PC-9 (cell line): ENCODE measurements at regions not wholly inside any gene's neighbourhood (a gene's known extent, or its start where the extent isn't known, plus 50 kb on each side); places are given as distances from the start of the nearest gene placed in this dataset.

Source experiments
- BruUV-seq: library from RNA; stranded (reverse); fragments of 400-500 nt; replicated peaks from 2 replicates; lab custom pipeline; 2021; lab: Mats Ljungman, UMichigan
- CTCF ChIA-PET: fragments of 300-600 bp; sonication (Branson Sonifier 250); formaldehyde crosslinking; loops from one replicate; lab custom pipeline; 2022; ENCODE audit warnings: antibody characterized with exemption; lab: Charles Lee
- POLR2A ChIA-PET: fragments of 300-600 bp; sonication (Branson Sonifier 250); formaldehyde crosslinking; loops from one replicate; lab custom pipeline; 2022; ENCODE audit warnings: antibody characterized with exemption; ENCODE audit not compliant: unreplicated experiment; lab: Charles Lee
- DNase-seq, 2 experiments: peaks; one replicate each; pipeline versions ENCODE4 v3.0.0 to v3.0.0-alpha.2; 2015 to 2022; ENCODE audit warnings: mixed read lengths in 1 of 2
- H2AFZ ChIP-seq: fragments of 200-600 bp; sonication (generic); 2 replicates; pipeline ENCODE4 v1.8.1; 2017; ENCODE audit warnings: antibody characterized with exemption
- H3F3A ChIP-seq: fragments of 200-600 bp; sonication (generic); 2 replicates; pipeline ENCODE4 v1.8.1; 2017; ENCODE audit warnings: antibody characterized with exemption, mild to moderate bottlenecking, low read depth; ENCODE audit not compliant: insufficient read depth
- H3K27ac ChIP-seq: fragments of 200-600 bp; sonication (generic); 2 replicates; pipeline ENCODE4 v1.6.1; 2016; ENCODE audit warnings: mixed run types
- H3K27me3 ChIP-seq: fragments of 200-600 bp; sonication (generic); 2 replicates; pipeline ENCODE4 v1.6.1; 2016; ENCODE audit warnings: low read depth, mixed run types; ENCODE audit not compliant: insufficient read depth
- H3K36me3 ChIP-seq: fragments of 200-600 bp; sonication (generic); 2 replicates; pipeline ENCODE4 v1.6.1; 2016; ENCODE audit warnings: low read depth, mixed run types
- H3K4me1 ChIP-seq: fragments of 200-600 bp; sonication (generic); replicated peaks from 2 replicates; pipeline ENCODE4 v1.6.1; 2016; ENCODE audit warnings: mixed run types; ENCODE audit not compliant: insufficient read depth
- H3K4me2 ChIP-seq: fragments of 200-600 bp; sonication (generic); 2 replicates; pipeline ENCODE4 v1.6.1; 2017; ENCODE audit warnings: mixed run types
- H3K4me3 ChIP-seq: fragments of 200-600 bp; sonication (generic); 2 replicates; pipeline ENCODE4 v1.6.1; 2016; ENCODE audit warnings: mixed run types
- H3K79me2 ChIP-seq: fragments of 200-600 bp; sonication (generic); 2 replicates; pipeline ENCODE4 v1.6.1; 2017; ENCODE audit warnings: low read depth, mixed run types
- H3K9me2 ChIP-seq: fragments of 200-600 bp; sonication (generic); 2 replicates; pipeline ENCODE4 v1.8.1; 2017; ENCODE audit warnings: mild to moderate bottlenecking; ENCODE audit not compliant: insufficient read depth
- H3K9me3 ChIP-seq: fragments of 200-600 bp; sonication (generic); 2 replicates; pipeline ENCODE4 v1.8.1; 2016; ENCODE audit warnings: low read depth; ENCODE audit not compliant: insufficient read depth
- H4K20me1 ChIP-seq: fragments of 200-600 bp; sonication (generic); 2 replicates; pipeline ENCODE4 v1.8.1; 2017; ENCODE audit not compliant: insufficient read depth
- EZH2 ChIP-seq: fragments of 200-600 bp; sonication (generic); IDR thresholded peaks from 2 replicates; pipeline ENCODE4 v1.8.0; 2017; ENCODE audit warnings: antibody characterized with exemption, low read depth
- intact Hi-C: fragments of 100-400 bp; cut with micrococcal nuclease; formaldehyde crosslinking; loops from one replicate; pipeline ENCODE4 v1.10.0; 2022; ENCODE audit not compliant: unreplicated experiment
- TF ChIP-seq, protein P1 (sequence below): fragments of 200-600 bp; sonication (generic); conservative IDR thresholded peaks from 2 replicates; pipeline ENCODE4 v1.6.1; 2017; ENCODE audit warnings: mixed run types, antibody characterized with exemption, mild to moderate bottlenecking, moderate library complexity

GRCh38 chr6:166222631-166223030 lies 55.0 kb upstream of the TBXT start:
- POLR2A ChIA-PET = no interaction called here
- H3K79me2 ChIP-seq = no peaks in the 10 kb centered on the region
- no peak overlapping the region for H3K4me3 ChIP-seq
- peaks cover 62% of the 10 kb centered on the region for H3K27me3 ChIP-seq
- H2AFZ ChIP-seq = no peak overlapping the region
- no peak overlapping the region for H3K4me2 ChIP-seq
- no peak overlapping the region for H3K27ac ChIP-seq
- H3K9me3 ChIP-seq = no peaks in the 10 kb centered on the region
- no peaks in the 10 kb centered on the region for H3K9me2 ChIP-seq
- H3K4me1 ChIP-seq = no peaks in the 10 kb centered on the region
- TF ChIP-seq, protein P1, sequence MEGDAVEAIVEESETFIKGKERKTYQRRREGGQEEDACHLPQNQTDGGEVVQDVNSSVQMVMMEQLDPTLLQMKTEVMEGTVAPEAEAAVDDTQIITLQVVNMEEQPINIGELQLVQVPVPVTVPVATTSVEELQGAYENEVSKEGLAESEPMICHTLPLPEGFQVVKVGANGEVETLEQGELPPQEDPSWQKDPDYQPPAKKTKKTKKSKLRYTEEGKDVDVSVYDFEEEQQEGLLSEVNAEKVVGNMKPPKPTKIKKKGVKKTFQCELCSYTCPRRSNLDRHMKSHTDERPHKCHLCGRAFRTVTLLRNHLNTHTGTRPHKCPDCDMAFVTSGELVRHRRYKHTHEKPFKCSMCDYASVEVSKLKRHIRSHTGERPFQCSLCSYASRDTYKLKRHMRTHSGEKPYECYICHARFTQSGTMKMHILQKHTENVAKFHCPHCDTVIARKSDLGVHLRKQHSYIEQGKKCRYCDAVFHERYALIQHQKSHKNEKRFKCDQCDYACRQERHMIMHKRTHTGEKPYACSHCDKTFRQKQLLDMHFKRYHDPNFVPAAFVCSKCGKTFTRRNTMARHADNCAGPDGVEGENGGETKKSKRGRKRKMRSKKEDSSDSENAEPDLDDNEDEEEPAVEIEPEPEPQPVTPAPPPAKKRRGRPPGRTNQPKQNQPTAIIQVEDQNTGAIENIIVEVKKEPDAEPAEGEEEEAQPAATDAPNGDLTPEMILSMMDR = no peak
- TF ChIP-seq EZH2 = no peak
- CTCF ChIA-PET = no interaction called here
- no peaks in the 10 kb centered on the region for H4K20me1 ChIP-seq
- no peaks in the 10 kb centered on the region for H3K36me3 ChIP-seq
- H3F3A ChIP-seq = no peaks in the 10 kb centered on the region
- no peak for DNase-seq
- BruUV-seq = no TSS peak
- intact Hi-C loops = no loop called here

- DNase-seq = no peak
- H3K27ac ChIP-seq = no peak overlapping the region
- no peak for TF ChIP-seq EZH2
- TF ChIP-seq, protein P1 = no peak
- H3F3A ChIP-seq = no peaks in the 10 kb centered on the region
- no peak overlapping the region for H3K4me3 ChIP-seq
- H3K36me3 ChIP-seq = no peaks in the 10 kb centered on the region
- H3K4me2 ChIP-seq = no peak overlapping the region
- ChIA-PET CTCF (no interaction called here), POLR2A (no interaction called here)
- H3K27me3 ChIP-seq = peaks cover 57% of the 10 kb centered on the region
- no TSS peak for BruUV-seq
- no peaks in the 10 kb centered on the region for H4K20me1 ChIP-seq
- intact Hi-C loops = no loop called here
- H3K9me2 ChIP-seq = no peaks in the 10 kb centered on the region
- H3K9me3 ChIP-seq = no peaks in the 10 kb centered on the region
- no peaks in the 10 kb centered on the region for H3K79me2 ChIP-seq
- no peaks in the 10 kb centered on the region for H3K4me1 ChIP-seq
- H2AFZ ChIP-seq = no peak overlapping the region
These were observed 54.0 kb upstream of the TBXT start for GRCh38 chr6:166221636-166222035.

DNA sequence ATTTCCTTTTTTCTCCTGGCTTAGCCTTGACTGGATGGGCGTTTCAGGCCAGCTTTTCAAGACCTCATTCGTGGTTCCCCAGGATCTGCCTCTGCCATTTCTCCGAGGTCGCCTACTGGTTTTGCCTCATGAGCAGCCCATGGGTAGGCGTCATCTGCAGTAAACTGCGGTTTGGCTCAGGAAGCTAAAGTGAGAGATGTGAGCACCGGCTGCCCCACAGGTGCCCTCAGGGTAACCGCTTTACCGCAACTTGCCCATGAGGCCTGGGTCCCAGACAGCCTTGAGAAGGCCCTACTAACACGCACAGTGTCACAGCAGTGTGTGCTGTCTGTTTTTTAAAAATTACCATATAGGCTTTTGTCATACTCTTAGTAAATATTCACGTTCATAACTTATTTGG lies 53.4 kb upstream of the TBXT start:
- Histone ChIP-seq H3F3A (no peaks in the 10 kb centered on the region), H3K36me3 (no peaks in the 10 kb centered on the region), H3K27ac (no peak overlapping the region), H3K27me3 (peaks cover 59% of the 10 kb centered on the region), H3K79me2 (no peaks in the 10 kb centered on the region), H2AFZ (no peak overlapping the region), H3K4me3 (no peak overlapping the region), H3K9me3 (no peaks in the 10 kb centered on the region), H3K4me1 (no peaks in the 10 kb centered on the region), H3K4me2 (no peak overlapping the region), H4K20me1 (no peaks in the 10 kb centered on the region), H3K9me2 (no peaks in the 10 kb centered on the region)
- TF ChIP-seq, protein P1 = no peak
- TF ChIP-seq EZH2 = no peak
- BruUV-seq = no TSS peak
- ChIA-PET CTCF (no interaction called here), POLR2A (no interaction called here)
- intact Hi-C loops = no loop called here
- no peak for DNase-seq
